ENCODE measurements at regions not wholly inside any gene's neighbourhood (a gene's known extent, or its start where the extent isn't known, plus 50 kb on each side); places are given as distances from the start of the nearest gene placed in this dataset.

DNA sequence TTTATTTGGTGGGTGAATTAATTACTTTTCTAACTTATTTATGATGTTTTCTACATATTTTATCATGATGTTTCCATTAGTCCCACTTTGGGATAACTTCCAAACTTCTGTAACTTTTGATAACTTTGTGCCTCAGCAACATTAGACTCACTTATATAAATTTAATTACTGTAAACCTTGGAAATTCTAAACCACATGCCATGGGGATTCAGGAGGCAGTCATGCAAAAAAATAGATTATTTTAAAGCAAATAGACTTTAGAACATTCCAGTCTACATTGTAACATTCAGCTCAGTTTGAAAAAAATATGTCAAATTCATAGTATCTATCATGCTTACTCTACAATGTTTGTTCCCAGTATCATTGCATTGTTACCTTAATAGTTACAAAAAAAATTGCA lies 728.5 kb upstream of the NRXN1 start:
- TF ChIP-seq POLR2AphosphoS5 (IDR thresholded peaks at IDR 0.05; ENCODE audit: low read depth, low read length) (no peak), PAX5 (IDR thresholded peaks at IDR 0.05; ENCODE audit: insufficient read depth, low read length, severe bottlenecking) (no peak), TAF1 (IDR thresholded peaks at IDR 0.05; ENCODE audit: low read depth, low read length) (no peak), POLR2A (IDR thresholded peaks at IDR 0.05; ENCODE audit: low read depth, low read length) (no peak), POU2F2 (IDR thresholded peaks at IDR 0.05; ENCODE audit: low read depth, low read length) (no peak), SPI1 (IDR thresholded peaks at IDR 0.05; ENCODE audit: low read depth, low read length) (no peak)

Data from GM12891 (cell line).